ENCODE measurements at regions not wholly inside any gene's neighbourhood (a gene's known extent, or its start where the extent isn't known, plus 50 kb on each side); places are given as distances from the start of the nearest gene placed in this dataset.
A peak's percentile ranks its signal among the peaks of the same experiment; 100 is the strongest.

- 73% methylated on average over 2 of the region's 2 CpGs for WGBS, 2 donors
- ATAC-seq: no peak
- peaks cover 0 to 19% (median 5%) of the 10 kb centered on the region in 11 donors for H3K9me3 ChIP-seq
These were observed 74.9 kb downstream of the ANKEF1 start for GRCh38 chr20:10109641-10110040.

DNA sequence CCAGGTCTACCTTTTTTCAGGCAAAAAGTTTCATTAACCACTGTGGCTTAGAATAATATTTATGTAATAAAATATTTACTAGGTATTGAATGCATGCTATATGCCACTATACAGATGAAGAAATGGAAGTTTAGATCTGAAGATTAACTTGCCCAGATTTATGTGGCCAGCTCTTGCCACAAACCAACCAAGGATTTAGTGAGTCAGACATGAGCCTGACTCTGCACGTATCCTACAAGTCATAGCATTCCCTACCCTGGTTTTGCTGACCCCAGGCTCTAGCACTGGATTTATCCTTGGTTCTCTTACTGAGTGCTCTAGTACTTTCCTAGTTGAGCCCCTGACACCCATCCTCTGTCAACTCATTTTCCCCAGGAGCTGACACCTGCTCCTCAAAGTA, 75.4 kb downstream of the ANKEF1 start:
- no peaks in the 10 kb centered on the region for H3K27me3 ChIP-seq
- intact Hi-C loops (cut with DNase I): no loop called here
- H3K4me3 ChIP-seq: no peak overlapping the region
- no peaks in the 10 kb centered on the region for H3K4me1 ChIP-seq
- H3K9me3 ChIP-seq: peaks cover 0 to 19% (median 5%) of the 10 kb centered on the region in 11 donors
- 93 to 94% methylated on average over 1 of the region's 1 CpG for WGBS, 2 donors
- DNase-seq: no peak
- no peak for TF ChIP-seq CTCF (IDR thresholded peaks at IDR 0.05)
- no peak for ATAC-seq
- no peak overlapping the region for H3K27ac ChIP-seq
- no peaks in the 10 kb centered on the region for H3K36me3 ChIP-seq

More at GRCh38 chr20:10109641-10110040, 74.9 kb downstream of the ANKEF1 start:
- H3K27me3 ChIP-seq: peaks cover 0 to 1% (median 0%) of the 10 kb centered on the region in 7 donors
- no peak for TF ChIP-seq CTCF (IDR thresholded peaks at IDR 0.05)
- intact Hi-C loops (cut with DNase I): no loop called here
- H3K27ac ChIP-seq: no peak overlapping the region
- no peaks in the 10 kb centered on the region for H3K4me1 ChIP-seq
- no peaks in the 10 kb centered on the region for H3K36me3 ChIP-seq
- H3K4me3 ChIP-seq: no peak overlapping the region
- DNase-seq: no peak

DNA sequence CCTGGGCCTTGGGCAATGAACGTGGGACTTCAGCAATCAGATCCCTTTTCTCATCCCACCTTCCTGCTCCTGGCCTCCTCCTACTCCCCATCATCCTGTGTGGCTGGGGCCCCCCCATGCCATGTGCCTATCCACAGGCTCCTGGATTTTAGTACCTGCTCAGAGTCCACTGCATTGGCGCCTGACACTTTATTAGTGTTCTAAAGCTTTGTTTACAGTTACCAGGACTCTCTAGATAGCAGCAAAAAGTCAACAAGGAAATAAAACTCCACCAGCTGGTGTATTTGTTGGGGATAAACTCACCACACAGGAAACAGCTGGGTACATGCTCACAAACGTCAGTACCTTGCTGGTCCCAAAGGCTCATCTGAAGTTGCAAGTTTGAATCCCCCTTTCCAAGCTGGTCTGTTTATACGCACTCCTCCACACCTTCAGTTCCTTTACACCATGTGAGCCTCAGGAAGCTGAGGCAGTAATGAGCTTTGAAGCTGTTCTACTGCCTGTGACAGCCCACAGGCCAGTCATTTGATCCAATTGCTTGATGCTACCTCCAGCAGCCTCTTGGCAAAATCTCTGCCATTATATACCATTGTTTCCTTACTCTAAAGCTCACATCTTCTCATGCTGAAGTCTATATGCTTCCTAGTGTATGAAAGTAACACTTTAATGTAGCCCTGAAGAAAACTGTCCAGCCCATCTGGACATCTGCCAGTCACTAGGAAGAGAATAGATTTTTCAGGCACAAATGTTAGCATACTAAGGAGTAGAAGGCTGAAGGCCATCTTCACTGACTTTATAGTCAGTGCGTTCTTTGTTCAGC, 76.6 kb downstream of the ANKEF1 start:
- 54 to 59% methylated on average over 5 of the region's 5 CpGs for WGBS, 2 donors
- no peaks in the 10 kb centered on the region for H3K36me3 ChIP-seq
- H3K27me3 ChIP-seq: no peaks in the 10 kb centered on the region
- intact Hi-C loops (cut with DNase I): no loop called here
- TF ChIP-seq CTCF (IDR thresholded peaks at IDR 0.05): no peak
- H3K4me1 ChIP-seq: no peaks in the 10 kb centered on the region
- ATAC-seq: peak in 3 of 8 donors; percentile 25 to 65 (median 38)
- DNase-seq: no peak
- H3K9me3 ChIP-seq: peaks cover 0 to 15% (median 5%) of the 10 kb centered on the region in 11 donors
- H3K27ac ChIP-seq: peak overlapping the region in 1 of 10 donors; percentile 35
- H3K4me3 ChIP-seq: no peak overlapping the region

DNA sequence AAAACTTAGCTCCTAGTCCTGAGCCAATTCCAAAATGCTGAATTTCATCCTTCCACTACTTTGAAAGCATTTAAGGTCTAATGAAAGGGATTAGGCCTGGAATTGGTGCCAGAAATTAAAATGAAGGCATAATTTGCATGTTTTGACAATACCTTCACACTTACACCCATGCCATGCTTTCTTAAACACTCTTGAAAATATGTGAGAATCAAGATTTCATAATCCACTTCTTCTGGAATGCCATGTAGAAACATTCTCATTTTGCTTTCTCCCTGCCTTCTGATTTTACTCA, 77.1 kb downstream of the ANKEF1 start:
- Histone ChIP-seq H3K4me3 (no peak overlapping the region), H3K9me3 (peaks cover 0 to 9% (median under 1%) of the 10 kb centered on the region in 11 donors), H3K4me1 (no peaks in the 10 kb centered on the region), H3K36me3 (no peaks in the 10 kb centered on the region), H3K27ac (peak overlapping the region in 1 of 10 donors; percentile 35), H3K27me3 (no peaks in the 10 kb centered on the region)
- no peak for TF ChIP-seq CTCF (IDR thresholded peaks at IDR 0.05)
- intact Hi-C loops (cut with DNase I): no loop called here
- no peak for DNase-seq
- ATAC-seq: no peak
